ENCODE measurements at regions not wholly inside any gene's neighbourhood (a gene's known extent, or its start where the extent isn't known, plus 50 kb on each side); places are given as distances from the start of the nearest gene placed in this dataset.
"Not testable (repeated sequence)": the region's sequence is repeated elsewhere in the genome, so short reads cannot be mapped to it uniquely, and the experiment has no call there.

DNA sequence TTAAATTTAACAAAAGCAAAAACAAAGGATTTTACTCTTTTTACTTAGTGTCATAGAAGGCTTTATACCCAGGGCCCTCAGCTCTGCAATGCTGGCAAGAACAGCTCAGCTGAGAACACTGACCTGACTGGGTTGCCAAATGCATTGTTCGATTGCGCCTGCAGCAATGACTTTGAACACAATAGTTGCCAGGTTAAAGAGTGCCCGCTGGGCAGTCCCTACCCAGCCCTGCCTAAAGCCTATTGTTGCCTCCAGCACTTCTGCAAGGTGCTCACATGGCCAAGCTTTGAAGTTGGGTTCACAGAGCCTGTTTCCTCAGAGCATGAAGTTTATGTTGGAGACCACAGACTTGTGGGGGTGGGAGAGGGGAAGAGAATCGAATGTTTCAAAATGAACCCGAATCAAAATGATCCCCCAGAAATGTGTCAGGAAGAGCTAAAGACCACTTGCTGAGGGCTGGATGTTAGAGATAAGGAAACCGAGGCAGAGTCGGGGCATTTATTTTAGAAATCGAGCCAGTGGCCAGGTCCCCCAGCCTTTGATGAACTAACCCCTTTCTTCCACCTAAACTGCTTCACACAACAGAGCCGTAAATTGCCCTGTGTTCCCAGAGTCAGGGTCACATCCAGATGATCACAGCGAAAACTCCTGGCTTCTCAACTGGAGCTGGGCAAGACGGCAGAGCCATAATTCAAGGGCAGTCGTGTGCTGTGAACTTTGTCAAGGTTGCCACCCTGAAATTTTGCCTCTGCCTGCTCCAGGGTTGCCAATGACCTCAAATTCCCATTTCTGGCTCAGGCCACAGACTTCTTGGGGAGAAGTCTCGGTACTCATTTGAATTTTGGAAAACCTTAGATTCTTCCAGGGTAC is 55.0 kb downstream of the FOXA2 start:
- no peak for DNase-seq

- no peak for DNase-seq
These were observed 57.8 kb downstream of the FOXA2 start for GRCh38 chr20:22526512-22527012.

GRCh38 chr20:22525821-22526220 is 58.6 kb downstream of the FOXA2 start:
- no peak for DNase-seq

GRCh38 chr20:22525069-22525820 is 59.1 kb downstream of the FOXA2 start:
- no peak for DNase-seq

- no peak for DNase-seq
These were observed 59.9 kb downstream of the FOXA2 start for GRCh38 chr20:22524393-22525015.

GRCh38 chr20:22523499-22524392 is 60.6 kb downstream of the FOXA2 start:
- DNase-seq, result no peak

GRCh38 chr20:22523128-22523498 is 61.3 kb downstream of the FOXA2 start:
- DNase-seq, result no peak

- no peak for DNase-seq
These were observed 61.7 kb downstream of the FOXA2 start for GRCh38 chr20:22522701-22523100.

GRCh38 chr20:22521940-22522339 is 62.4 kb downstream of the FOXA2 start:
- DNase-seq, result not testable (repeated sequence)

DNA sequence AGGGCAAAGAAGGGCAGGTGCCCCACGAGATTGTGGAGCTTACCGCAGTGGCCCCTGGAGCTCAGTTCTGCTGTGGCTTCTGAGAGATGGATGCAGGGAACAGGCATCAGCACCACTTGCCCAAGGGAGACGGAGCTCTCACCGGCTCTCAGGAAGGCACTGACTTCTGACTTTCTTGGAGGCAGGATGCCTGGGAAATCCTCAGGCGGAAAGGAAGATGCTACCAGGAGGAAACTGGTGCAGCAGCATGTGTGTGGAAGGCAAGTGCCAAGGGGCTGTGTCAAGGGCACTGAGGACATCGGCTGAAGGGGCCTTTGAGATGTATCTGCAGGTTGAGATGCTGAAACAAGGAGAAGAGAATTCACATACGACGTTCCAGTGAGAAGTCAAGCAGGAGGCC is 64.0 kb downstream of the FOXA2 start:
- DNase-seq, result no peak

GRCh38 chr20:22515264-22515663 is 69.1 kb downstream of the FOXA2 start:
- DNase-seq, result no peak

- no peak for DNase-seq
These were observed 70.8 kb downstream of the FOXA2 start for GRCh38 chr20:22513574-22513973.

GRCh38 chr20:22512911-22513489 is 71.4 kb downstream of the FOXA2 start:
- DNase-seq, result no peak

GRCh38 chr20:22511943-22512910 is 72.1 kb downstream of the FOXA2 start:
- no peak for DNase-seq

DNA sequence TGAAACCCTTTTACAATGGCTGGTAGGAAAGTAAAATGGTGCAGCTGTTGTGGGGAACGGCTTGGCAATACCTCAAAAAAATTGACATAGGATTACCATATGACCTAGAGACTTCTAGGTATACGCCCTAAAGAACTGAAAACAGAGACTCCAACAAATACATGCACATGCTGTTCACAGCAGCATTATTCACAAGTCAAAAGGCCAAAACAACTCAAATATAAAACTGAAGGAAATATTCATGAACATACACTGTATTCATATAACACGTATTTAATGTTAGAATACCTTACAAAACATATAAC is 74.6 kb downstream of the FOXA2 start:
- DNase-seq, result no peak

GRCh38 chr20:22509090-22509842 is 75.1 kb downstream of the FOXA2 start:
- DNase-seq, result no peak

DNA sequence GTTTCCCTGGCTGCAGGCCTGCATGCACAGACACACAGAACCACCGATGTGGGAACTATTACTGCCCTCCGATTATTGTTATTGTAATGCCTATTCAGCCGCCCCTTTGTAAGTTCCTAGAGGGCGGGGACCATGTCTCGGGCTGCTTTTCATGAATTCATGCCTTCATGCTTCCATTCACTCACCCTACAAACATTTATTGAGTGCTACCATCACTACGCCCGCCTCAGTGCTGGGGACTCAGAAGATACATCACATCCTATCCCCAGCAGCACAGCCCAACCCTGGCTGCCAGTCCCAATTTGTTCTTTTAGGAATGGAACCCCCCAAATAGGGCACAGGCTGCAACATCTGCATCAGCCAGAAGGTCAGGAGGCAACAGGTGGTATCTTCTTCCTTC is 75.9 kb downstream of the FOXA2 start:
- no peak for DNase-seq

- no peak for DNase-seq
These were observed 77.0 kb downstream of the FOXA2 start for GRCh38 chr20:22507240-22507961.

DNA sequence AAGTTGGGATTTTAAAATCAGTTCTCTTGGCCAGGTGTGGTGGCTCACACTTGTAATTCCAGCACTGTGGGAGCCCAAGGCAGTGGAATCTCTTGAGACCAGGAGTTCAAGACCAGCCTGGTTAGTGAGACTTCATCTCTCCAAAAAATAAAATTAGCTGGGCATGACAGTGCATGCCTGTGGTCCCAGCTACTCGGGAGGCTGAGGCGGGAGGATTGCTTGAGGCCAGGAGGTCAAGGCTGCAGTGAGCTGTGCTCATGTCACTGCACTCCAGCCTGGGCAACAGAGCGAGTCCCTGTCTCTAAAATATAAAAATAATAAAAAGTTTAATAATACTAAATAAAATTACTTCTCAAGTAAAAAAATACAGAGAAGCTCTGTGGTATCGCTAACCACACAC is 77.5 kb downstream of the FOXA2 start:
- DNase-seq, result no peak

Data from T-helper 1 cell (primary cell).